DMS53 treated with DMSO at 0.1 percent for 48 hours (cell line): ENCODE measurements at regions not wholly inside any gene's neighbourhood (a gene's known extent, or its start where the extent isn't known, plus 50 kb on each side); places are given as distances from the start of the nearest gene placed in this dataset.

Experiments
- DNase-seq: peaks from one replicate; lab custom pipeline; 2025; ENCODE audit not compliant: unreplicated experiment; lab: John Stamatoyannopoulos, UW

GRCh38 chr11:15378941-15379340 is 264.2 kb downstream of the INSC start:
- no peak for DNase-seq

- DNase-seq: no peak
These were observed 264.8 kb downstream of the INSC start for GRCh38 chr11:15379483-15379882.

- no peak for DNase-seq
These were observed 276.1 kb downstream of the INSC start for GRCh38 chr11:15390857-15391256.

- no peak for DNase-seq
These were observed 282.1 kb downstream of the INSC start for GRCh38 chr11:15396778-15397177.

- no peak for DNase-seq
These were observed 292.2 kb downstream of the INSC start for GRCh38 chr11:15406851-15407351.

- peak; percentile 84 for DNase-seq
These were observed 297.3 kb downstream of the INSC start for GRCh38 chr11:15412054-15412453.

GRCh38 chr11:15418921-15419320 is 304.2 kb downstream of the INSC start:
- no peak for DNase-seq

GRCh38 chr11:15419696-15420095 is 305.0 kb downstream of the INSC start:
- no peak for DNase-seq

GRCh38 chr11:15430381-15430780 is 315.7 kb downstream of the INSC start:
- DNase-seq: no peak

- DNase-seq: no peak
These were observed 319.8 kb downstream of the INSC start for GRCh38 chr11:15434529-15434928.

GRCh38 chr11:15446315-15446714 is 331.6 kb downstream of the INSC start:
- DNase-seq: no peak

- no peak for DNase-seq
These were observed 332.2 kb downstream of the INSC start for GRCh38 chr11:15446929-15447328.

- no peak for DNase-seq
These were observed 337.0 kb downstream of the INSC start for GRCh38 chr11:15451713-15452112.

- DNase-seq: no peak
These were observed 338.6 kb downstream of the INSC start for GRCh38 chr11:15453211-15453765.

GRCh38 chr11:15468466-15468865 is 353.7 kb downstream of the INSC start:
- DNase-seq: no peak

- peak; percentile 76 for DNase-seq
These were observed 356.5 kb downstream of the INSC start for GRCh38 chr11:15471048-15471894.

GRCh38 chr11:15471895-15472799 is 357.4 kb downstream of the INSC start:
- DNase-seq: no peak

GRCh38 chr11:15473954-15474837 is 359.5 kb downstream of the INSC start:
- no peak for DNase-seq

GRCh38 chr11:15476371-15476917 is 361.7 kb downstream of the INSC start:
- DNase-seq: no peak

- no peak for DNase-seq
These were observed 367.1 kb downstream of the INSC start for GRCh38 chr11:15481871-15482270.
